H9 (cell line): ENCODE measurements at regions not wholly inside any gene's neighbourhood (a gene's known extent, or its start where the extent isn't known, plus 50 kb on each side); places are given as distances from the start of the nearest gene placed in this dataset.

Experiments
- DNase-seq: peaks from one replicate; pipeline ENCODE4 v3.0.0-alpha.2; 2017
- H2AFZ ChIP-seq: one replicate; pipeline ENCODE4 v1.6.1; 2013; ENCODE audit warnings: mild to moderate bottlenecking, low read length, control low read depth, moderate library complexity
- H2AK5ac ChIP-seq: 2 replicates; pipeline ENCODE4 v1.6.1; 2013; ENCODE audit warnings: low read length, control low read depth, mixed read lengths; ENCODE audit not compliant: insufficient read length
- H2BK120ac ChIP-seq: one replicate; pipeline ENCODE4 v1.6.1; 2013; ENCODE audit warnings: low read depth, mild to moderate bottlenecking, low read length, control low read depth, inconsistent platforms; ENCODE audit not compliant: poor library complexity, severe bottlenecking
- H2BK12ac ChIP-seq: 2 replicates; pipeline ENCODE4 v1.6.1; 2013; ENCODE audit warnings: low read length, control low read depth, mixed read lengths, low read depth; ENCODE audit not compliant: insufficient read length
- H2BK15ac ChIP-seq: 2 replicates; pipeline ENCODE4 v1.6.1; 2013; ENCODE audit warnings: low read depth, low read length, control low read depth
- H2BK20ac ChIP-seq: one replicate; pipeline ENCODE4 v1.6.1; 2013; ENCODE audit warnings: low read depth, mild to moderate bottlenecking, low read length, control low read depth, inconsistent platforms; ENCODE audit not compliant: poor library complexity, severe bottlenecking
- H2BK5ac ChIP-seq: 2 replicates; pipeline ENCODE4 v1.6.1; 2013; ENCODE audit warnings: low read length, control low read depth, mixed read lengths; ENCODE audit not compliant: insufficient read length
- H3K14ac ChIP-seq: 2 replicates; pipeline ENCODE4 v1.6.1; 2013; ENCODE audit warnings: low read length, control low read depth; ENCODE audit not compliant: insufficient read depth
- H3K18ac ChIP-seq: 2 replicates; pipeline ENCODE4 v1.6.1; 2013; ENCODE audit warnings: low read depth, mild to moderate bottlenecking, mixed read lengths, low read length, control low read depth; ENCODE audit not compliant: insufficient read length
- H3K23ac ChIP-seq: 2 replicates; pipeline ENCODE4 v1.6.1; 2013; ENCODE audit warnings: low read length, control low read depth, mixed read lengths, low read depth; ENCODE audit not compliant: insufficient read length
- H3K23me2 ChIP-seq: 2 replicates; pipeline ENCODE4 v1.6.1; 2013; ENCODE audit warnings: low read depth, mild to moderate bottlenecking, mixed read lengths, low read length, control low read depth; ENCODE audit not compliant: insufficient read length, poor library complexity, severe bottlenecking
- H3K27ac ChIP-seq: 2 replicates; pipeline ENCODE4 v1.5.1; 2013; ENCODE audit warnings: low read length, control low read depth, mixed read lengths, low read depth; ENCODE audit not compliant: insufficient read length
- H3K27me3 ChIP-seq: 2 replicates; pipeline ENCODE4 v1.6.1; 2013; ENCODE audit warnings: low read length, control low read depth, inconsistent platforms; ENCODE audit not compliant: insufficient read depth
- H3K4ac ChIP-seq: 2 replicates; pipeline ENCODE4 v1.6.1; 2013; ENCODE audit warnings: low read depth, mild to moderate bottlenecking, control low read depth, inconsistent platforms, low read length, moderate library complexity
- H3K4me1 ChIP-seq: 2 replicates; pipeline ENCODE4 v1.6.1; 2013; ENCODE audit warnings: low read length, control low read depth, inconsistent platforms; ENCODE audit not compliant: insufficient read depth
- H3K4me2 ChIP-seq: 2 replicates; pipeline ENCODE4 v1.6.1; 2013; ENCODE audit warnings: low read length, control low read depth, mixed read lengths; ENCODE audit not compliant: insufficient read length, insufficient read depth
- H3K56ac ChIP-seq: 2 replicates; pipeline ENCODE4 v1.6.1; 2013; ENCODE audit warnings: low read depth, mild to moderate bottlenecking, mixed read lengths, low read length, control low read depth; ENCODE audit not compliant: insufficient read length
- H3K79me1 ChIP-seq: 2 replicates; pipeline ENCODE4 v1.6.1; 2013; ENCODE audit warnings: low read depth, mild to moderate bottlenecking, moderate library complexity, low read length, control low read depth, inconsistent platforms; ENCODE audit not compliant: insufficient read depth, poor library complexity, severe bottlenecking
- H3K79me2 ChIP-seq: 2 replicates; pipeline ENCODE4 v1.6.1; 2013; ENCODE audit warnings: low read length, control low read depth, inconsistent platforms; ENCODE audit not compliant: insufficient read depth
- H3K9ac ChIP-seq: 2 replicates; pipeline ENCODE4 v1.6.1; 2013; ENCODE audit warnings: low read length, control low read depth, mixed read lengths; ENCODE audit not compliant: insufficient read length; ENCODE audit errors: extremely low read depth
- H3K9me3 ChIP-seq: one replicate; pipeline ENCODE4 v1.6.1; 2013; ENCODE audit warnings: low read depth, low read length, inconsistent platforms; ENCODE audit not compliant: control insufficient read depth
- H3T11ph ChIP-seq: one replicate; pipeline ENCODE4 v1.6.1; 2013; ENCODE audit warnings: mild to moderate bottlenecking, low read length, control low read depth, inconsistent platforms
- H4K20me1 ChIP-seq: one replicate; pipeline ENCODE4 v1.6.1; 2013; ENCODE audit not compliant: control insufficient read depth, insufficient read length, insufficient read depth
- H4K5ac ChIP-seq: 2 replicates; pipeline ENCODE4 v1.6.1; 2013; ENCODE audit warnings: low read depth, mild to moderate bottlenecking, mixed read lengths, low read length, control low read depth; ENCODE audit not compliant: insufficient read length
- H4K8ac ChIP-seq: replicated peaks from 2 replicates; pipeline ENCODE4 v1.6.1; 2013; ENCODE audit warnings: low read length, control low read depth, mixed read lengths, low read depth; ENCODE audit not compliant: insufficient read length
- H4K91ac ChIP-seq: 2 replicates; pipeline ENCODE4 v1.6.1; 2013; ENCODE audit warnings: low read depth, mild to moderate bottlenecking, moderate library complexity, mixed read lengths, low read length, control low read depth; ENCODE audit not compliant: insufficient read length
- H3K27ac Mint-ChIP-seq, 3 experiments: 2 replicates in 2 of 3; 3 replicates in 1 of 3; pipeline ENCODE4 v1.8.0; 2020 to 2021; ENCODE audit warnings: mixed read lengths in 3 of 3, mild to moderate bottlenecking in 1 of 3, moderate library complexity in 1 of 3
- H3K27me3 Mint-ChIP-seq: 2 replicates; pipeline ENCODE4 v1.8.0; 2021; ENCODE audit warnings: low read depth, mild to moderate bottlenecking, moderate library complexity, mixed read lengths
- H3K36me3 Mint-ChIP-seq, 3 experiments: 2 replicates in 2 of 3; 3 replicates in 1 of 3; pipeline ENCODE4 v1.8.0; 2020 to 2021; ENCODE audit warnings: low read depth in 3 of 3, mixed read lengths in 3 of 3; ENCODE audit not compliant: insufficient read depth in 1 of 3
- H3K4me1 Mint-ChIP-seq, 2 experiments: 2 replicates each; pipeline ENCODE4 v1.8.0; 2020; ENCODE audit warnings: mixed read lengths in 2 of 2
- H3K4me3 Mint-ChIP-seq, 2 experiments: 2 replicates in 1 of 2; 3 replicates in 1 of 2; pipeline ENCODE4 v1.8.0; 2020 to 2021; ENCODE audit warnings: mild to moderate bottlenecking in 2 of 2, mixed read lengths in 2 of 2, moderate library complexity in 1 of 2
- H3K9me3 Mint-ChIP-seq, 2 experiments: 2 replicates in 1 of 2; 3 replicates in 1 of 2; pipeline ENCODE4 v1.8.0; 2020; ENCODE audit warnings: mild to moderate bottlenecking in 2 of 2, mixed read lengths in 2 of 2, moderate library complexity in 1 of 2
- WGBS: extraction: QIAGEN DNeasy Blood & Tissue Kit; methylation state at CpG from one replicate; pipeline ENCODE4 v1.1.7; 2013; ENCODE audit warnings: missing lambda C conversion rate, low lambda C conversion rate, mixed read lengths; ENCODE audit not compliant: insufficient read length; ENCODE audit errors: extremely low coverage; 5-methylcytosine and 5-hydroxymethylcytosine counted together
- TF ChIP-seq, protein P1 (sequence below): fragments of 200-600 bp; sonication (generic); conservative IDR thresholded peaks from 3 replicates; pipeline ENCODE4 v1.8.0; 2021; ENCODE audit warnings: antibody characterized with exemption, mild to moderate bottlenecking

DNA sequence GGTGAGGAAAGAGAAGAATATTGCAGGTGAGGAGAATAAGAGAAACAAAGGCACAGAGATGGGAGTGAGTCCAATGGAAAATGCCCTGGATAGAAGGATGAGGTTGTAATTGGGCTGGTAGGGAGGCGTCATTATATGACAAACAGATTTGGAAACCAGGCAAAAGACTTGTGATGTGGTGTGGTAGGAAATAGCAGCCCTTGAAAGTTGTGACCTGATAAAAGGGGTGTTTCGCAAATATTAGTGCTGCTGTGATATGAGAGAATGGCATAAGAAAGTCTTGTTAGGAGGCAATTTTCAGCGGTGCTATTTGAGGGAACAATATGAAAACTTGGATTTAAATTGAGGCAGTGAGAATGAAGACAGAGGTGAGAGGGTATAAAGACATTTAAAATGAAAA, 217.5 kb upstream of the ACTBL2 start:
- H3K9ac ChIP-seq: no peak overlapping the region
- no peak overlapping the region for H3K27ac ChIP-seq
- H3K79me2 ChIP-seq: no peaks in the 10 kb centered on the region
- no peak for DNase-seq
- H3K4me2 ChIP-seq: no peak overlapping the region
- no peaks in the 10 kb centered on the region for H4K20me1 ChIP-seq
- H3K9me3 ChIP-seq: no peaks in the 10 kb centered on the region
- no peak overlapping the region for H2BK15ac ChIP-seq
- no peak overlapping the region for H3K56ac ChIP-seq
- H4K91ac ChIP-seq: no peak overlapping the region
- no peak overlapping the region for H2BK20ac ChIP-seq
- H3K79me1 ChIP-seq: no peaks in the 10 kb centered on the region
- TF ChIP-seq, protein P1, sequence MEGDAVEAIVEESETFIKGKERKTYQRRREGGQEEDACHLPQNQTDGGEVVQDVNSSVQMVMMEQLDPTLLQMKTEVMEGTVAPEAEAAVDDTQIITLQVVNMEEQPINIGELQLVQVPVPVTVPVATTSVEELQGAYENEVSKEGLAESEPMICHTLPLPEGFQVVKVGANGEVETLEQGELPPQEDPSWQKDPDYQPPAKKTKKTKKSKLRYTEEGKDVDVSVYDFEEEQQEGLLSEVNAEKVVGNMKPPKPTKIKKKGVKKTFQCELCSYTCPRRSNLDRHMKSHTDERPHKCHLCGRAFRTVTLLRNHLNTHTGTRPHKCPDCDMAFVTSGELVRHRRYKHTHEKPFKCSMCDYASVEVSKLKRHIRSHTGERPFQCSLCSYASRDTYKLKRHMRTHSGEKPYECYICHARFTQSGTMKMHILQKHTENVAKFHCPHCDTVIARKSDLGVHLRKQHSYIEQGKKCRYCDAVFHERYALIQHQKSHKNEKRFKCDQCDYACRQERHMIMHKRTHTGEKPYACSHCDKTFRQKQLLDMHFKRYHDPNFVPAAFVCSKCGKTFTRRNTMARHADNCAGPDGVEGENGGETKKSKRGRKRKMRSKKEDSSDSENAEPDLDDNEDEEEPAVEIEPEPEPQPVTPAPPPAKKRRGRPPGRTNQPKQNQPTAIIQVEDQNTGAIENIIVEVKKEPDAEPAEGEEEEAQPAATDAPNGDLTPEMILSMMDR: no peak
- H2AFZ ChIP-seq: no peak overlapping the region
- no CpG with 5 or more reads among the region's 3 CpGs for WGBS
- no peak overlapping the region for H2BK120ac ChIP-seq
- peaks cover 11 to 12% of the 10 kb centered on the region in 2 experiments for H3K4me1 Mint-ChIP-seq
- H3T11ph ChIP-seq: no peak overlapping the region
- no peak overlapping the region for H2BK5ac ChIP-seq
- H2BK12ac ChIP-seq: no peak overlapping the region
- H3K27ac Mint-ChIP-seq: no peak overlapping the region; a peak in 1 of 7 replicates
- H3K27me3 ChIP-seq: no peaks in the 10 kb centered on the region
- no peaks in the 10 kb centered on the region for H3K36me3 Mint-ChIP-seq
- no peak overlapping the region for H3K23ac ChIP-seq
- H3K14ac ChIP-seq: no peak overlapping the region
- no peak overlapping the region for H3K4me3 Mint-ChIP-seq
- H2AK5ac ChIP-seq: no peak overlapping the region
- H3K4me1 ChIP-seq: no peaks in the 10 kb centered on the region; the same call in 1 of the 2 replicates
- no peaks in the 10 kb centered on the region for H3K23me2 ChIP-seq
- H3K27me3 Mint-ChIP-seq: no peaks in the 10 kb centered on the region
- no peak overlapping the region for H4K5ac ChIP-seq
- H4K8ac ChIP-seq: no peak overlapping the region
- no peak overlapping the region for H3K4ac ChIP-seq
- no peaks in the 10 kb centered on the region for H3K9me3 Mint-ChIP-seq
- H3K18ac ChIP-seq: no peak overlapping the region
